Erythroblast (primary cell): ENCODE measurements at regions not wholly inside any gene's neighbourhood (a gene's known extent, or its start where the extent isn't known, plus 50 kb on each side); places are given as distances from the start of the nearest gene placed in this dataset.

ENCODE experiments used
- GATA1 ChIP-seq: IDR thresholded peaks from 2 replicates; pipeline ENCODE4 v1.6.1; 2011; ENCODE audit warnings: low read depth, mild to moderate bottlenecking, control low read depth, low read length, moderate library complexity
- POLR2A ChIP-seq: IDR thresholded peaks from 2 replicates; pipeline ENCODE4 v1.6.1; 2011; ENCODE audit warnings: mild to moderate bottlenecking, low read length

DNA sequence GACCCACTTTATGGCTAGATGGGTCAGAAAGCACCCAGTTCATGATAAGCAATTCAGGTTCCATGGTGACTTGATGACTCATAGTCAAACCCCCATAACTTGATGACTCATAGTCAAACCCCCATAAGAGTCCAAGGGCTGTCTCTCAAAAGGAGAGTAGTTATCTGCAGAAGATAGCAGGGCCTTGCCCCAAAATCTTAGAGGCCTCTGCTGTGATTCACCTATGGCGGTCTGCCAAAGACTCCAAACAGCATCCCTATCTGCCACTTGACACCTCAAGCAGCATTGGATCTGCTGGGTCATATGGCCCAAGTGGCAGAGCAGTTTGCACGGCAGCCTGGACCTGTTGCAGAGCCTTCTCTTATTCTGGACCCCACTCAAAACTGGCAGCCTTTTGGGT, 395.2 kb upstream of the KIF2A start:
- TF ChIP-seq POLR2A = no peak
- TF ChIP-seq GATA1 = no peak
